Thyroid gland (tissue), 4 donors: ENCODE measurements at regions not wholly inside any gene's neighbourhood (a gene's known extent, or its start where the extent isn't known, plus 50 kb on each side); places are given as distances from the start of the nearest gene placed in this dataset.

Experiments used
- DNase-seq, 2 donors: peaks; one replicate each; pipeline ENCODE4 v3.0.0-alpha.2; 2019
- H3K27ac ChIP-seq, 3 donors: fragments of 200-600 bp; sonication (generic); 1 replicate in 2 of 3; 2 replicates in 1 of 3; pipeline ENCODE4 v1.5.1; 2016 to 2019; ENCODE audit warnings: mild to moderate bottlenecking in 1 of 3, moderate library complexity in 1 of 3
- H3K27me3 ChIP-seq: fragments of 200-600 bp; sonication (generic); one replicate; pipeline ENCODE4 v1.5.1; 2019
- H3K36me3 ChIP-seq, 2 donors: fragments of 200-600 bp; sonication (generic); one replicate each; pipeline ENCODE4 v1.5.1; 2016 to 2019
- H3K4me1 ChIP-seq, 2 donors: fragments of 200-600 bp; sonication (generic); one replicate each; pipeline ENCODE4 v1.5.1; 2017 to 2019
- H3K4me3 ChIP-seq, 3 donors: fragments of 200-600 bp; sonication (generic); replicated peaks in 1 of 3; 1 replicate in 2 of 3; 2 replicates in 1 of 3; pipeline ENCODE4 v1.5.1; 2016; ENCODE audit warnings: mild to moderate bottlenecking in 1 of 3
- H3K9me3 ChIP-seq: fragments of 200-600 bp; sonication (generic); one replicate; pipeline ENCODE4 v1.5.1; 2017
- CTCF ChIP-seq, 6 experiments: fragments of 200-600 bp in 3 of 6; fragments of 450-650 bp in 3 of 6; sonication (generic) in 3 of 6; IDR thresholded peaks; one replicate each; pipeline ENCODE4 v1.5.1; 2016 to 2019; ENCODE audit warnings: antibody characterized with exemption in 6 of 6, mild to moderate bottlenecking in 2 of 6, inconsistent platforms in 1 of 6, moderate library complexity in 1 of 6
- POLR2A ChIP-seq, 2 donors: fragments of 450-650 bp; IDR thresholded peaks; one replicate each; pipeline ENCODE4 v1.6.1; 2017; ENCODE audit warnings: antibody characterized with exemption in 2 of 2, mild to moderate bottlenecking in 2 of 2, moderate library complexity in 1 of 2
- WGBS, 2 donors: methylation state at CpG; one replicate each; pipeline ENCODE4 v1.1.5; 2017; 5-methylcytosine and 5-hydroxymethylcytosine counted together
- intact Hi-C: fragments of 100-400 bp; cut with DNase I; formaldehyde crosslinking; loops from one replicate; pipeline ENCODE4 v1.15.1; 2023

GRCh38 chr11:25293166-25293565 lies 796.3 kb downstream of the LUZP2 start:
- no peaks in the 10 kb centered on the region for H3K36me3 ChIP-seq
- H3K27ac ChIP-seq = no peak overlapping the region
- no peak for TF ChIP-seq CTCF (IDR thresholded peaks at IDR 0.05)
- TF ChIP-seq POLR2A (IDR thresholded peaks at IDR 0.05) = no peak
- no peak overlapping the region for H3K4me3 ChIP-seq
- 87 to 91% methylated on average over 1 of the region's 1 CpG for WGBS, 2 donors
- no peaks in the 10 kb centered on the region for H3K27me3 ChIP-seq
- H3K9me3 ChIP-seq = no peaks in the 10 kb centered on the region
- no peaks in the 10 kb centered on the region for H3K4me1 ChIP-seq
- intact Hi-C loops = no loop called here
- DNase-seq = no peak

- Histone ChIP-seq H3K4me1 (no peaks in the 10 kb centered on the region), H3K27me3 (no peaks in the 10 kb centered on the region), H3K4me3 (no peak overlapping the region), H3K27ac (no peak overlapping the region), H3K9me3 (no peaks in the 10 kb centered on the region), H3K36me3 (no peaks in the 10 kb centered on the region)
- no peak for TF ChIP-seq CTCF (IDR thresholded peaks at IDR 0.05)
- DNase-seq = no peak
- intact Hi-C loops = no loop called here
- 96 to 97% methylated on average over 2 of the region's 2 CpGs for WGBS, 2 donors
Observed at GRCh38 chr11:25298450-25298849, 801.6 kb downstream of the LUZP2 start.

GRCh38 chr11:25309818-25310217 lies 813.0 kb downstream of the LUZP2 start:
- no peak for TF ChIP-seq CTCF (IDR thresholded peaks at IDR 0.05)
- no peak for TF ChIP-seq POLR2A (IDR thresholded peaks at IDR 0.05)
- Histone ChIP-seq H3K27ac (no peak overlapping the region), H3K4me3 (no peak overlapping the region), H3K27me3 (no peaks in the 10 kb centered on the region), H3K9me3 (no peaks in the 10 kb centered on the region), H3K36me3 (no peaks in the 10 kb centered on the region), H3K4me1 (no peaks in the 10 kb centered on the region)
- WGBS, 2 donors = 82 to 86% methylated on average over 4 of the region's 4 CpGs
- no peak for DNase-seq
- intact Hi-C loops = no loop called here

GRCh38 chr11:25317216-25317615 lies 820.4 kb downstream of the LUZP2 start:
- no peak overlapping the region for H3K4me3 ChIP-seq
- H3K27ac ChIP-seq = no peak overlapping the region
- intact Hi-C loops = no loop called here
- TF ChIP-seq POLR2A (IDR thresholded peaks at IDR 0.05) (no peak), CTCF (IDR thresholded peaks at IDR 0.05) (no peak)
- no peaks in the 10 kb centered on the region for H3K9me3 ChIP-seq
- H3K4me1 ChIP-seq = no peaks in the 10 kb centered on the region
- H3K27me3 ChIP-seq = no peaks in the 10 kb centered on the region
- 86 to 90% methylated on average over 2 of the region's 2 CpGs for WGBS, 2 donors
- H3K36me3 ChIP-seq = no peaks in the 10 kb centered on the region
- no peak for DNase-seq

GRCh38 chr11:25319127-25319526 lies 822.3 kb downstream of the LUZP2 start:
- H3K4me3 ChIP-seq = no peak overlapping the region
- H3K4me1 ChIP-seq = no peaks in the 10 kb centered on the region
- no peak overlapping the region for H3K27ac ChIP-seq
- H3K27me3 ChIP-seq = no peaks in the 10 kb centered on the region
- intact Hi-C loops = no loop called here
- no peaks in the 10 kb centered on the region for H3K36me3 ChIP-seq
- DNase-seq = no peak
- no peaks in the 10 kb centered on the region for H3K9me3 ChIP-seq
- no peak for TF ChIP-seq CTCF (IDR thresholded peaks at IDR 0.05)
- no peak for TF ChIP-seq POLR2A (IDR thresholded peaks at IDR 0.05)
- 94 to 96% methylated on average over 2 of the region's 2 CpGs for WGBS, 2 donors
